Pons (tissue), 1 donor: ENCODE measurements at regions not wholly inside any gene's neighbourhood (a gene's known extent, or its start where the extent isn't known, plus 50 kb on each side); places are given as distances from the start of the nearest gene placed in this dataset.
A peak's percentile ranks its signal among the peaks of the same experiment; 100 is the strongest.
"Not testable (repeated sequence)": the region's sequence is repeated elsewhere in the genome, so short reads cannot be mapped to it uniquely, and the experiment has no call there.

Source experiments
- DNase-seq: peaks from one replicate; pipeline ENCODE4 v3.0.0-alpha.2; 2016; ENCODE audit warnings: low spot score

DNA sequence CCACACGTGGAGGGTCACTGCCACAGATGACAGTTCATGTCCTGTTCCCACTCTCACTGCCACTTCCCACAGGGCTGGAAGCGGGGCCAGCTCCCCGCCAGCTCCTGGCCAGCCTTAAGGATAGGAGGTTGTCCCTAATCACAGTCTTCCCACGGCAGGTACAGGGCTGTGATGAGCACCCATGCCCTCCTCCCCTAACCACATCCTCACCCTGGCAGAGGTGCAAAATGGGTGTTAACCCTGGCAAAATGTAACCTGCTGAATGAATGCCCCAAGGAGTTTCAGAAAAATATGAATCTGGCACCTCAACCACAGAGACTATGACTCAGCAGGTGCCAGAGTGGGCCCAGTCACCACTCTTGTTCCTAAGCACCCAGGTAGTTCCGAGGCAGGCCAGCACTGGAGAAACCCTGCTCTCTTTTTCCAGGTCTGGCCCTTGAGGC lies 185.1 kb upstream of the TPM1 start:
- no peak for DNase-seq

DNA sequence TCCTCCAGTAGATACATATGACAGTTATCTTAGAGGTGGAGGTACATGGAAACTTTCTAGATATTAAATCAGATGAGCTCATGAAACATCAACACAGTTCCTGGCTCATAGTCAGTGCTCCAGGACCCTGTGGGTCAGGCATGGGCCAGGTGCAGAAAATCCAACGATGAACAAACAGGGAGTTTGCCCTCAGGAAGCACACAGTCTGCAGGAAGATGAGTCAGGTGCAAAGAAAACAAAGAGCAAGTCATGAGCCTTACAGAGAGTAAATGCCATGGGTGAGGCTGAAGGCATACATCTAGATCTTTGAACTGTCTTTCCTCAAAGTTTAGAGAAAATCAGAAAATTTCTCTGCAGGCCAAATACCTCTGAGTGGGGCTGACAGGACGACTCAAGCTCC lies 184.2 kb upstream of the TPM1 start:
- no peak for DNase-seq

DNA sequence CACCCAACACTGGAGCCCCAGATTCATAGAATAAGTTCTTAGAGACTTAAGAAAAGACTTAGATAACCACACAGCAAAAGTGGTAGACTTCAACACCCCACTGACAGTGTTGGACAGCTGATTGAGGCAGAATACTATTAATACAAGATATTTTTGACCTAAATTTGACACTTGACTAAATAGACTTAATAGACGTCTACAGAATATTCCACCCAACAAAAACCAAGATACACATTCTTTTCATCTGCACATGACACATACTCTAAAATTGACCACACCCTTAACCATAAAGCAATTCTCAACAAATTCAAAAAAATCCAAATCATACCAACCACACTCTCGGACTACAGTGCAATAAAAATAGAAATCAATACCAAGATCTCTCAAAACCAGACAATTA lies 179.8 kb upstream of the TPM1 start:
- DNase-seq, result no peak

GRCh38 chr15:62866366-62866765 lies 176.2 kb upstream of the TPM1 start:
- no peak for DNase-seq

DNA sequence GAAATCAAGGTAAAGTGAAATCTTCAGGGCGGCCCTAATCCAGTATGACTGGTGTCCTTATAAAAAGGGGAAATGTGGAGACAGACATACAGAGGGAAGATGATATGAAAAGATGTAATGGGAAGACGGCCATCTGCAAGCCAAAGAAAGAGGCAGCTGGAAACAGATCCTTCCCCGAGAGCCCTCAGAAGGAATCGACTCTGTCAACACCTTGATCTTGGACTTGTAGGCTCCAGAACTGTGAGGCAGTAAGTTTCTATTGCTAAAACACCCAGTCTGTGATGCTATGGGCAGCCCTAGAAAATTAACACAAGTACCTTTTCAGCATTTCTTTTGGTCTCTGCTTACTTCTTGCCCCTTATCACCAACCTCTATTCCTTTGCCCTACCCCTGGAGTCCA lies 174.7 kb upstream of the TPM1 start:
- DNase-seq, result no peak

DNA sequence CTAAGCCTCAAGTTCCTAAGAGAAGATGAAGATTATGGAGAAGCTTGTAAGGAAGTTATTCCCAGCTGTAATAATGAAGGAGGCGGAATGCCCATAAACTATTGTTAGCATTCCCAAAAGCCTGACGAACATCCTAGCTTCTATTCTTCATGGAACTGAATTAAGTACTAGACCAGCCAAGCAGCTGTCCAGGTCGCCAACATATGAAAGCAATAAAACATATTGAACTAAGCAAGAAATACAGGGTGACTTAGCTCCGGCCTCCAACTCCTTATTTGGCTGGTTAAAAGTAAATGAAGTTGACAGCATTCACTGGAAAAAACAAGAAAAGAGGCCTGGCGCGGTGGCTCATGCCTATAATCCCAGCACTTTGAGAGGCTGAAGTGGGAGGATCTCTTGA lies 174.0 kb upstream of the TPM1 start:
- DNase-seq, result no peak

GRCh38 chr15:62869116-62869515 lies 173.4 kb upstream of the TPM1 start:
- no peak for DNase-seq

- DNase-seq, result no peak
Observed at GRCh38 chr15:62870216-62870615, 172.3 kb upstream of the TPM1 start.

DNA sequence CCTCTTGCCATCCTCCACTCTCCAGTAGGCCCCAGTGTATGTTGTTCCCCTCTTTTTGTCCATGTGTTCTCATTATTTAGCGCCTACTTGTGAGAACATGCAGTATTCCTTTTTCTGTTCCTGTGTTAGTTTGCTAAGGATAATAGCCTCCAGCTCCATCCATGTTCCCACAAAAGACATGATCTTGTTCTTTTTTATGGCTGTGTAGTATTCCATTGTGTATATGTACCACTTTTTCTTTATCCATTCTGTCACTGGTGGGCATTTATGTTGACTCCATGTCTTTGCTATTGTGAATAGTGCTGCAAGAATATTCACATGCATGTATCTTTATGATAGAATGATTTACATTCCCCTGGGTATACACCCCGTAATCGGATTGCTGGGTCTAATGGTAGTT lies 171.8 kb upstream of the TPM1 start:
- DNase-seq, result not testable (repeated sequence)

DNA sequence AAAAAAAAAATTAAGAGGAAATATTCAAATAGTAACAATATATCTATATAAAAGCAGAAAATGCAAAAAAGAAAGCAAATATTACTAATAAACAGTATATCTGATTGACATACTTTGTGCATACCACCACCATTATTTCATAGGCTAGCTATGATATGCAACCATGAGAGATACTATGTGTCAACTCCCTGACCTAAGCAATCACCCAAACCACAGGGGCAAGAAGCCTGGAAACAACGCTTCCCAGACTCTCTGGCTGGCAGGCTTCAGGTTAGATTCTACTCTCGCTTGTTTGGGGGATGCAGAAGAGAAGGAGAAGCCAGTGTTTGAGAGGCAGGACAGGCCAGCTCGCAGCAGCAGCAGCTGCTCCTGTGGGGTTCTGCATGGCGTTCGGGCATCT lies 169.3 kb upstream of the TPM1 start:
- DNase-seq, result no peak

- DNase-seq, result no peak
Observed at GRCh38 chr15:62874064-62874463, 168.5 kb upstream of the TPM1 start.

DNA sequence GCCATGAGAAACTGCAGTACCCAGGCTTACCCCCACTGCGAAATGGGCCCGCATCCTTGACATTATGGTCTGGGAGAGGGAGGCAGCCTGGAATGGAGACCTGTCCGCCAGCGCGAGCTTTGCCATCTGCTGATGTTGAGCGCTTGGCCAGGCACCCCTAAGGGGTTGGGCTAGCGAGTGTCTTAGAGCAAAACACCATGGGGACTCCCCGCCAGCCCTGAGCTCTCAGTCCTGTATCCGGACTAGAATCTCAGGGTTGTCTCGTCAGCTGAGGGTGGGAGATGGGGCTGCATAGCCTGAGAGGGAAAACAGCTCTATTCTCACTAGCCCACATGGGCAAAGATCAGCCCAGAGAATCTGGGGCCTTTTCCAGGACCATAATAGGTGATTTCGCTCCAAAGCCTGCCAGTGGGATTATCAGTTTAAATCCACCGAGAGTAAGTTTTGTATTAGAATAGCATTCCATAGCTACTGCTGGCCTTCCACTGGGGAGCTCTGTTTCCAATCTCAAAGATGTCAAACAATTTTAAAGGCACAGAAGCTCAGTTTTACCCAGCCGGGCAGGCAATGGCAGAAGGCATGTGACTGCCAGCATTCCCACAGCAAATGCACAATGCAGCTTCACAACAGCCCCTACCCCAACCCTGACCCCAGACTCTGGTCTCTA lies 167.5 kb upstream of the TPM1 start:
- no peak for DNase-seq

DNA sequence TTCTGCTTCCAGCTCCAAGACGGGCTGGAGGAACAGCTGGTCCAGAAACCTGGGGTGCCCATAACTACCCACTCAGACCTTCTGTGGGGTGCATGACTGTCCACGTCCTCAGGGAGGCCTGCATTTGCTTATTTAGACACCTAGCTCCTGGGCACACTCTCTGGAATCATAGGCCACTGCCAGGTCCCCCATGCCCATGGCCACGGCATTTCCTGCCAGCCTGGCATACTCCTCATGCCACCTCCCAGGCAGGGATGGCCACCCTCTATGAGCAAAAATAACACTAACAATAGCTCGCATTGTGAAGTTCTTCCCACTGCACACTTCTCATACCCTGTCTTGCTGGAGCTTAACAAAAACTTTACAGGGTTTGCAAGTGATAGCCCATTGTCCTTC lies 166.9 kb upstream of the TPM1 start:
- no peak for DNase-seq

- DNase-seq, result no peak
Observed at GRCh38 chr15:62877276-62877857, 165.2 kb upstream of the TPM1 start.

DNA sequence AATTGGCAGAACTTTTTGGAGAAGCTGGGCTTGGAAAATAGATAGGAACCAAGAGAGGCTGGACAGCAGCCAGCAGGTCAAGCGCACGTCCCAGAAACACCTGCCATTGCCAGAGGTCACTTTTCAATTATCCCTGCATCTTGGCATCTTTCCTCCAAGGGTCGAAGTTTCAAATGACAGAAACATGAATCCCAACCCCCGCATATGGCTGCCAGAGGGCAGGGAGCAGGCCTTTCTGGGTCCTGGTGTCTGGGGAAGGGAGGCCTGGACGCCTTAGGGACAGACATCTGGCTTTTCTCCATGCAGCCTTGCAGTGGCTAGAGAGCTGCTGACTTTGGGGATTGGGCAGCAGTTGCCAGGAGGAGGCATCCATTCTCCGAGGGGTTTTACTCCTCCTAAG lies 164.5 kb upstream of the TPM1 start:
- DNase-seq, result no peak

DNA sequence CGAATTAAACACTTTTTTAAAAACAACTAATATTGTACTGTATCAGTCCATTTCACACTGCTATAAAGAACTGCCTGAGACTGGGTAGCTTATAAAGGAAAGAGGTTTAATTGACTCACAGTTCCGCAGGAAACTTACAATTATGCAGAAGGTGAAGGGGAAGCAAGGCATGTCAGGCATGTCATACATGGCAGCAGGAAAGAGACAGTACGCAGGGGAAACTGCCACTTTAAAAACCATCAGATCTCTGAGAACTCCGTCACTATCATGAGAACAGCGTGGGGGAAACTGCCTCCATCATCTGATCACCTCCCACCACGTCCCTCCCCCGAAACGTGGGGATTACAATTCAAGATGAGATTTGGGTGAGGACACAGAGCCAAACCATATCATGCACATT lies 162.8 kb upstream of the TPM1 start:
- no peak for DNase-seq

- DNase-seq, result no peak
Observed at GRCh38 chr15:62880278-62880677, 162.3 kb upstream of the TPM1 start.

GRCh38 chr15:62881056-62881455 lies 161.5 kb upstream of the TPM1 start:
- no peak for DNase-seq

DNA sequence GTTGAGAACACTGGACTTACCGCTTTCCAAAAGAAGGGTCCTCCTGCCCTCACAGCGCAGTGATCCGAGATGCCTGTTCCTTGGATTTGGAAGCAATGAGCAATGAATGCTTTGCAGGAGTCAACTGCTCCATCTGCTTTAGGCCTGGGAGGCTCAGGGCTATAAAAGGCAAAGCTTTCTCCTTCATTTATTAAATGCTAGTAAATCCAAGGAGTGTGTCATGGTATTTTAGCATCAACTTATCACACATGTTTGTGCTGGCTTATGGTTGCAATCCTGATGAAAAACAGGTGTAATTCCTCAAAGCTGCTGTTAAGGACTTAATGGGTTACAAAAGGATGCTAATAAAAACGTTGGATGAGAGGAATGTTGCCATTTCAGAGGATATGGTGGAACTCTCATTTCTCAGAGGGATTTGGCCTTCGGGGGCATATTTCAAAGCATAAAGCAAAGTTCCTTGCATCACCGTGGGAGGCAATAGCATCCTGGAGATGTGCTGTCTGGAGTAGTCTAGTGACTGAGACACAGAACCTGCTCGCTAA lies 158.5 kb upstream of the TPM1 start:
- peak; percentile 2 for DNase-seq

GRCh38 chr15:62886431-62887071 lies 156.0 kb upstream of the TPM1 start:
- peak; percentile 58 for DNase-seq

DNA sequence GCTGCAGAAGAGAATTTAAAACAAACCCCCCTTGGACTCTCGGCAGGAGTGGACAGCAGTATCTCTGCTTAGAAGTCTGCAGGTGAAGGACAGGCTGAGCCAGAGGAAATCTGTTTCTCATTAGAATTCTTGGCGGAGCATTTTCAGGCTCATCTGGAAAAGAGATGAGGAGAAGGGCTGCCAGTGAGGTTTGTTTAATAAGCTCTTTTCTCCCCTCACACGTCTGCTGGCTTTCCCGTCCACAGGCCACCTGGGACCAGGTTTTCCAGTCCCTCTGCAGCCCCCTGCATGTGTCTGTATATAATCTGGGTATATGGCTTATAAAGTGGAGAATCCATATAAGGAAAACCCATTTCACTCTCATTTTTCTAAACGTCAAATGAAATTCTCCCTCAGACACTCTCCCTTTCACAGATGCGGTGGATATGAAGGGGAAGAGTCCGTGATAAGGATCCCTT lies 155.4 kb upstream of the TPM1 start:
- peak; percentile 2 for DNase-seq

DNA sequence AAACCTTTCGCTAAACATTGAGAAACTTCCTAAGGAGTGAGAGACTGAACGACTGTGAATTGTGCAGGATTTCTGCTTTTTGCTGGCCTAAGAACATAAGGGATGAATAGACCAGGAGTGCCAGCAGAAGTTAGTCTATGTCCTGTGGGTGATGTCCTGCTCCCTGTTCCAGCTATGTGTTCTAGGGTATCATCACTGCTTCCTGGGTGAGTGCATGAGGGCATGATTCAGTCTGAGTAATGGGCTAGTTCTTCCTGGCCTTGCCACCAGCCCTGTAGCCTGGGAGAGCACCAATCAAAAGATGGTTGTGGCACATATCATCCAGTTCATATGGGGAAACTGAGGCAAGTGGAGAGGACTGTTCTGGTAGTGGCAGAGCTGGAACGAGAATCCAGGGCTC lies 153.9 kb upstream of the TPM1 start:
- no peak for DNase-seq

DNA sequence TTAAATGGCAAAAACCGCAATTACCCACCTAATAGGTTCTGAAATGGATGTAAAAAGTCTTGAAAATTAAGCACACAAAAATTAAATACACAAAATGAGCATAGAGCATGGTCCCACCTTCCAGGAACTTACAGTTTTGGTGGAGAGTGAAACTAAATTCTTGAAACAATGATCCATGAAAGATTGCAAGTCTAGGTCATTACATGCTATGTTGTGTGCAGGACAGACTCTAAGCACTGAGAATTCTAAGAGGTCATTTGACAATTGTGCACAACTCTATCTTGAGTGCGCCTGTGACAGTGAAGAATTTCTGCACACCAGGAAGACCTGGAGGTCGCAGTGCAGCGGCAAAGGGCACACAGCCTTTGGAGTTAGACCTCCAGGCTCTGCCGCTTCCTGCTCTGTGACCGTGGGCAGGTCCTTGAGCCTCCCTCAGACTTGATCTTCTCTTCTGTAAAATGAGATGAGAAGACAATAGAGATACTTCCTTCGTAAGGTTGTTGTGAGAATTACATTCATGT lies 153.3 kb upstream of the TPM1 start:
- no peak for DNase-seq
